ENCODE measurements at regions not wholly inside any gene's neighbourhood (a gene's known extent, or its start where the extent isn't known, plus 50 kb on each side); places are given as distances from the start of the nearest gene placed in this dataset.
A peak's percentile ranks its signal among the peaks of the same experiment; 100 is the strongest.

DNA sequence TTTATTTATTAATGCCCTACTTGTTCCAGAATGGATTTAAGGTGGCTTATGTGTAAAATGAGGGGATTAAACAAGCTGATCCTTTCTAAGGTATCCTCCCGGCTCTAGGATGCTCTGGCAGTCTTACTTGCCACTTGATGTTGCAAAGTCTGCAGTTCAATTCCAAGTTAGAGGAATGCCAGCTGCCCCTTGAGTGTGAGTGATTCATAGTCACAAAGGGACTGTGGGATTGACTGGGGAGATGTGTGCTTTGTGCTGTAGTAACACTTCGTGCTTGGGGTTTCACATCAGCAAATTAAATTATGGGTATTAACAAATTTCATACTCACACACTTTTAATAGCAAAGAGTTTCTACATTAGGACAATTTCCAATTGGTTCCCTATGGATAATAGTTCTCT, 550.8 kb upstream of the CADM1 start:
- Histone ChIP-seq H3K9ac (no peak overlapping the region), H2AFZ (replicated peaks) (no peak overlapping the region), H3K79me2 (ENCODE audit: low read depth) (no peaks in the 10 kb centered on the region), H3K4me2 (no peak overlapping the region), H3K36me3 (no peaks in the 10 kb centered on the region), H3K27me3 (no peaks in the 10 kb centered on the region), H3K9me3 (ENCODE audit: low read depth) (no peaks in the 10 kb centered on the region), H3K4me1 (peaks cover 38% of the 10 kb centered on the region), H3K27ac (no peak overlapping the region), H3F3A (ENCODE audit: low read depth) (peaks cover 17% of the 10 kb centered on the region), H4K20me1 (ENCODE audit: low read depth) (no peaks in the 10 kb centered on the region), H3K4me3 (no peak overlapping the region)
- H3K4me3 Mint-ChIP-seq = no peak overlapping the region
- TF ChIP-seq, protein P1, sequence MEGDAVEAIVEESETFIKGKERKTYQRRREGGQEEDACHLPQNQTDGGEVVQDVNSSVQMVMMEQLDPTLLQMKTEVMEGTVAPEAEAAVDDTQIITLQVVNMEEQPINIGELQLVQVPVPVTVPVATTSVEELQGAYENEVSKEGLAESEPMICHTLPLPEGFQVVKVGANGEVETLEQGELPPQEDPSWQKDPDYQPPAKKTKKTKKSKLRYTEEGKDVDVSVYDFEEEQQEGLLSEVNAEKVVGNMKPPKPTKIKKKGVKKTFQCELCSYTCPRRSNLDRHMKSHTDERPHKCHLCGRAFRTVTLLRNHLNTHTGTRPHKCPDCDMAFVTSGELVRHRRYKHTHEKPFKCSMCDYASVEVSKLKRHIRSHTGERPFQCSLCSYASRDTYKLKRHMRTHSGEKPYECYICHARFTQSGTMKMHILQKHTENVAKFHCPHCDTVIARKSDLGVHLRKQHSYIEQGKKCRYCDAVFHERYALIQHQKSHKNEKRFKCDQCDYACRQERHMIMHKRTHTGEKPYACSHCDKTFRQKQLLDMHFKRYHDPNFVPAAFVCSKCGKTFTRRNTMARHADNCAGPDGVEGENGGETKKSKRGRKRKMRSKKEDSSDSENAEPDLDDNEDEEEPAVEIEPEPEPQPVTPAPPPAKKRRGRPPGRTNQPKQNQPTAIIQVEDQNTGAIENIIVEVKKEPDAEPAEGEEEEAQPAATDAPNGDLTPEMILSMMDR (IDR thresholded peaks at IDR 0.05) = no peak
- TF ChIP-seq EZH2phosphoT487 (IDR thresholded peaks at IDR 0.05) (no peak), EZH2 (IDR thresholded peaks at IDR 0.05) (no peak)
- no peak overlapping the region for H3K27ac Mint-ChIP-seq
- H3K4me1 Mint-ChIP-seq = peaks cover 33% of the 10 kb centered on the region
- H3K27me3 Mint-ChIP-seq (ENCODE audit: insufficient read depth, low read depth) = peaks cover 3% of the 10 kb centered on the region
- H3K9me3 Mint-ChIP-seq = no peaks in the 10 kb centered on the region
- DNase-seq (ENCODE audit: low spot score) = no peak
- H3K36me3 Mint-ChIP-seq = no peaks in the 10 kb centered on the region

DNA sequence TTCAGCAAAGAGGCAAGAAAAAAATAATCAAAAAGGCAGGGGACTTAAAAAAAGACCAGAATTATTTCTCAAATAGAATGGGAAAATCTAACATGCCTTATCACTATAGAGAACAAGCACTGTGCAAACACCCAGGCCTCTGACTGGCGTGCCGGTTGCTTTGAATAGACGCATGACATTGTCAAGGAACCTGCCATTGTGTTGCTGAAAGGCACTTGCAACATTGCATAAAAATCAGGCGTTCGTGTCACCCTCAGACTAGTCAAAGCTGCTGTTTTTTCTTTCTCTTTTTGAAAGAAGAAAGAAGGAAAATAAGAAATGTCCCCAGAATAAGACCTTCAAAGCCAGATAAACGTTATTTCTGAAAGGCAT, 549.3 kb upstream of the CADM1 start:
- peak overlapping the region; percentile 67 for H3K4me2 ChIP-seq
- no peak overlapping the region for H2AFZ ChIP-seq (replicated peaks)
- Mint-ChIP-seq H3K4me3 (no peak overlapping the region), H3K27ac (no peak overlapping the region), H3K36me3 (no peaks in the 10 kb centered on the region), H3K4me1 (peaks cover 38% of the 10 kb centered on the region), H3K27me3 (ENCODE audit: insufficient read depth, low read depth) (no peaks in the 10 kb centered on the region), H3K9me3 (no peaks in the 10 kb centered on the region)
- H3K9ac ChIP-seq = no peak overlapping the region
- H3K27ac ChIP-seq = no peak overlapping the region
- H3K4me1 ChIP-seq = peaks cover 42% of the 10 kb centered on the region
- H3K79me2 ChIP-seq (ENCODE audit: low read depth) = no peaks in the 10 kb centered on the region
- TF ChIP-seq EZH2 (IDR thresholded peaks at IDR 0.05) (no peak), EZH2phosphoT487 (IDR thresholded peaks at IDR 0.05) (no peak)
- TF ChIP-seq, protein P1 (IDR thresholded peaks at IDR 0.05) = no peak
- peaks cover 17% of the 10 kb centered on the region for H3F3A ChIP-seq (ENCODE audit: low read depth)
- H3K4me3 ChIP-seq = no peak overlapping the region
- no peaks in the 10 kb centered on the region for H3K9me3 ChIP-seq (ENCODE audit: low read depth)
- H3K36me3 ChIP-seq = no peaks in the 10 kb centered on the region
- peak; percentile 55 for DNase-seq (ENCODE audit: low spot score)
- no peaks in the 10 kb centered on the region for H4K20me1 ChIP-seq (ENCODE audit: low read depth)
- H3K27me3 ChIP-seq = no peaks in the 10 kb centered on the region

DNA sequence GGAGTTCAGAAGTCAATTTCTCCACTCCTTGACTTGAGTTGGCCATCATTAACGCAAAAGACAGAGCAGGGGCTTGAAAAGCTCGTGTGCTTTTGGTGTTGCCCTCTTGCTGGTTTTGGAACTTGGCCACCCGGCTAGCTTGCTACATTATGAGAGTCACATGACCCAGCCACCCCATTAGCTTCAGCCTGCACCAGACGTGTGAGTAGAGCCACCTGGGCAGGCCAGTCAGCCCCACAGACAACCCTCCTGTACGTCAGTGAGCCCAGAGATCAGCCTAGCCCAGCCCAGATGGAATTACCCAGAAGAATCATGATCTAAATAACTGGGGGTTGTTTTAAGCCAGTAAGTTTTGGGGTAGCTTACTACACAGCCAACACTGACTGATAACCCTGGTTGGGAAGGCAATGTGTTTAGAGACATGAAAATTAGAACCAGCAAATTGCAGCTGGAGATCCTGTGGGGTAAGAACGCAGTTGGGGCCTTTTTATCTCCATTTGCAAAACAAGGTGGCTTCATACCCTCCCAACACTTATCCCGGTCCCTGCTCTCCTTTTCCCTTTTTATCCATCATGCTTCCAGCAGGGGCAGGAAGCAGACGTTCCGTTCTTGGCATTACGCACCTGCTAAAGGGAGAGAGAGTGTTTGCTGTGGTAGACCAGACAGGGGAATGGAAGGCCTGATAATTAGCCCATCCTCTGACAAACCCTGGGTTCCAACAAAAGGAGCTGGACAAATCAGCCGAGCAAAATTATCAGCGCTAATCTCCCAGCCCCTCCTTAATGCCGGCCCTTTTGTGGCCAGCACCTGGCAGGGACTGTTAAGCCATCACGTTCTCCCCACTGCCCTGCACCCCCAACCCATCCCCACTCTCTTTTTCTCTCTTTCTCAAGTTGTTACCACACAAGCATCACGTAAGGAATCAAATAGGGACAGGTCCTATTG, 548.7 kb upstream of the CADM1 start:
- H3K4me3 ChIP-seq = peak overlapping the region; percentile 7
- DNase-seq (ENCODE audit: low spot score) = peak; percentile 80
- no peaks in the 10 kb centered on the region for H3K36me3 ChIP-seq
- Mint-ChIP-seq H3K27me3 (ENCODE audit: insufficient read depth, low read depth) (no peaks in the 10 kb centered on the region), H3K4me1 (peaks cover 38% of the 10 kb centered on the region), H3K4me3 (no peak overlapping the region), H3K36me3 (no peaks in the 10 kb centered on the region), H3K27ac (no peak overlapping the region), H3K9me3 (no peaks in the 10 kb centered on the region)
- peak overlapping the region; percentile 67 for H3K4me2 ChIP-seq
- H3K27ac ChIP-seq = no peak overlapping the region
- no peaks in the 10 kb centered on the region for H3K79me2 ChIP-seq (ENCODE audit: low read depth)
- H3K27me3 ChIP-seq = no peaks in the 10 kb centered on the region
- H3F3A ChIP-seq (ENCODE audit: low read depth) = peaks cover 17% of the 10 kb centered on the region
- H3K9ac ChIP-seq = no peak overlapping the region
- no peaks in the 10 kb centered on the region for H3K9me3 ChIP-seq (ENCODE audit: low read depth)
- H2AFZ ChIP-seq (replicated peaks) = no peak overlapping the region
- no peak for TF ChIP-seq EZH2phosphoT487 (IDR thresholded peaks at IDR 0.05)
- TF ChIP-seq, protein P1 (IDR thresholded peaks at IDR 0.05) = peak; percentile 13
- peaks cover 42% of the 10 kb centered on the region for H3K4me1 ChIP-seq
- no peaks in the 10 kb centered on the region for H4K20me1 ChIP-seq (ENCODE audit: low read depth)
